ENCODE measurements at regions not wholly inside any gene's neighbourhood (a gene's known extent, or its start where the extent isn't known, plus 50 kb on each side); places are given as distances from the start of the nearest gene placed in this dataset.

DNA sequence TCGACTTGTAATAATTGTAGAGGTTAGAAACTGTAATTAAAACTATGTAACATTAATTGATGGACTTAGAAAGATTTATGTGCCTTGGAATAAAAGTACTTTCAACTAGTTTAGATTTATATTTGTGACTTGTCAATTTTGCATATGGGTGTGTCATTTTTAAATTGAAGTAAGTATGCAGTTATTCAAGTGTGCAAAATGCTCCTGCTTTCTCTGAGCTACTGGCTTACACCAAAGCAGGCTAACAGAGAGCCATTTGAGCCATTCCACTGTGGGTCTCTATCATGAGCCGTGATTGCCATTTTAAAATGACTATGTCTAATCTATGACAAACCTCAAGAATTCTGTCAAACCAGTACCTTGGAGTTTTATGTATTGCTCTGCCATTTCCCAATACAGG, 345.0 kb upstream of the MDFIC2 start:
- H3F3A ChIP-seq (ENCODE audit: insufficient read depth, low read length) = no peaks in the 10 kb centered on the region

GRCh38 chr3:70647823-70648222, 335.4 kb upstream of the MDFIC2 start:
- Histone ChIP-seq H3K9ac (ENCODE audit: low read length) (no peak overlapping the region), H3K79me2 (ENCODE audit: insufficient read depth, low read length) (no peaks in the 10 kb centered on the region), H3K4me3 (ENCODE audit: low read depth, low read length, poor library complexity, severe bottlenecking) (no peak overlapping the region), H3K4me1 (ENCODE audit: insufficient read depth, low read length, severe bottlenecking) (no peaks in the 10 kb centered on the region), H3F3A (ENCODE audit: insufficient read depth, low read length) (no peaks in the 10 kb centered on the region), H3K27me3 (ENCODE audit: insufficient read depth, low read length) (no peaks in the 10 kb centered on the region), H4K20me1 (ENCODE audit: insufficient read depth, low read length) (no peaks in the 10 kb centered on the region), H3K4me2 (ENCODE audit: low read length) (no peak overlapping the region), H3K27ac (ENCODE audit: low read depth, low read length, poor library complexity, severe bottlenecking) (no peak overlapping the region), H3K9me3 (ENCODE audit: low read length) (no peaks in the 10 kb centered on the region), H2AFZ (ENCODE audit: low read length) (no peak overlapping the region), H3K36me3 (ENCODE audit: insufficient read depth, low read length) (no peaks in the 10 kb centered on the region), H3K9me2 (ENCODE audit: low read depth, low read length) (no peaks in the 10 kb centered on the region)
- TF ChIP-seq EZH2 (IDR thresholded peaks at IDR 0.05; ENCODE audit: borderline replicate concordance, low read length) = no peak
- TF ChIP-seq CTCF (IDR thresholded peaks at IDR 0.05; ENCODE audit: low read length) = no peak

More for the DNA sequence above, 345.0 kb upstream of the MDFIC2 start:
- H3K36me3 ChIP-seq (ENCODE audit: insufficient read depth, low read length) = no peaks in the 10 kb centered on the region
- H3K9me3 ChIP-seq (ENCODE audit: low read length) = no peaks in the 10 kb centered on the region
- no peaks in the 10 kb centered on the region for H3K27me3 ChIP-seq (ENCODE audit: insufficient read depth, low read length)
- H3K27ac ChIP-seq (ENCODE audit: low read depth, low read length, poor library complexity, severe bottlenecking) = no peak overlapping the region
- no peak overlapping the region for H3K4me3 ChIP-seq (ENCODE audit: low read depth, low read length, poor library complexity, severe bottlenecking)
- H3K9ac ChIP-seq (ENCODE audit: low read length) = no peak overlapping the region
- no peak for TF ChIP-seq EZH2 (IDR thresholded peaks at IDR 0.05; ENCODE audit: borderline replicate concordance, low read length)
- no peak for TF ChIP-seq CTCF (IDR thresholded peaks at IDR 0.05; ENCODE audit: low read length)
- H3K4me2 ChIP-seq (ENCODE audit: low read length) = no peak overlapping the region
- no peaks in the 10 kb centered on the region for H3K4me1 ChIP-seq (ENCODE audit: insufficient read depth, low read length, severe bottlenecking)
- no peak overlapping the region for H2AFZ ChIP-seq (ENCODE audit: low read length)
- no peaks in the 10 kb centered on the region for H3K9me2 ChIP-seq (ENCODE audit: low read depth, low read length)
- H3K79me2 ChIP-seq (ENCODE audit: insufficient read depth, low read length) = no peaks in the 10 kb centered on the region
- H4K20me1 ChIP-seq (ENCODE audit: insufficient read depth, low read length) = no peaks in the 10 kb centered on the region

DNA sequence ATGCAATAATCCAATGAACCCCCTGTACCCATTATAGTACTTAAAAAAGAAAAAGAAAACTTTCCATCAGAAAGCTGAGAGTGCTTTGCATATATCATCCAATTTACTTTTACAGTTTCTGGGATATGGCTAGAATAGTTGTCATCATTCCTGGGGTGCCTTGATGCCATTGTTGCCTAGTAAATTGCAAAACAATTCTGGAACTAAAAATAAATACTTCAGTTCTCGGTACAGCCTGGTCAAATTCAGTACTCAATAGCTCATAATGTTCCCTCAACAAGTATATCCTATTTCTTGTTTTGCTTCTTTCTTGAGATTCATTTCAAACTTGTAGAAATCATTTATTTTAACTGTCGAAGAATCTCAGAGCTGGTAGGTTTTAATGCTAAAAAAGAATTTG, 334.7 kb upstream of the MDFIC2 start:
- H2AFZ ChIP-seq (ENCODE audit: low read length) = no peak overlapping the region

More for the DNA sequence above, 334.7 kb upstream of the MDFIC2 start:
- no peaks in the 10 kb centered on the region for H3F3A ChIP-seq (ENCODE audit: insufficient read depth, low read length)
- no peak overlapping the region for H3K4me2 ChIP-seq (ENCODE audit: low read length)
- no peak overlapping the region for H3K9ac ChIP-seq (ENCODE audit: low read length)
- no peaks in the 10 kb centered on the region for H3K9me2 ChIP-seq (ENCODE audit: low read depth, low read length)
- no peaks in the 10 kb centered on the region for H4K20me1 ChIP-seq (ENCODE audit: insufficient read depth, low read length)
- no peak overlapping the region for H3K4me3 ChIP-seq (ENCODE audit: low read depth, low read length, poor library complexity, severe bottlenecking)
- no peak for TF ChIP-seq EZH2 (IDR thresholded peaks at IDR 0.05; ENCODE audit: borderline replicate concordance, low read length)
- TF ChIP-seq CTCF (IDR thresholded peaks at IDR 0.05; ENCODE audit: low read length) = no peak
- no peaks in the 10 kb centered on the region for H3K79me2 ChIP-seq (ENCODE audit: insufficient read depth, low read length)
- no peaks in the 10 kb centered on the region for H3K27me3 ChIP-seq (ENCODE audit: insufficient read depth, low read length)
- H3K27ac ChIP-seq (ENCODE audit: low read depth, low read length, poor library complexity, severe bottlenecking) = no peak overlapping the region
- H3K4me1 ChIP-seq (ENCODE audit: insufficient read depth, low read length, severe bottlenecking) = no peaks in the 10 kb centered on the region
- H3K9me3 ChIP-seq (ENCODE audit: low read length) = no peaks in the 10 kb centered on the region
- no peaks in the 10 kb centered on the region for H3K36me3 ChIP-seq (ENCODE audit: insufficient read depth, low read length)

All from OCI-LY1 (cell line).